Gastroesophageal sphincter (tissue), 4 donors: ENCODE measurements at regions not wholly inside any gene's neighbourhood (a gene's known extent, or its start where the extent isn't known, plus 50 kb on each side); places are given as distances from the start of the nearest gene placed in this dataset.

Experiments used
- ATAC-seq: fragments of 150-250 bp; one replicate; pipeline ENCODE4 v1.9.1; 2016; ENCODE audit warnings: mild to moderate bottlenecking, moderate library complexity
- H3K27ac ChIP-seq, 4 donors: fragments of 200-600 bp; sonication (generic) in 3 of 4; 1 replicate in 3 of 4; 2 replicates in 1 of 4; pipeline ENCODE4 v1.5.1; 2016 to 2019
- H3K27me3 ChIP-seq: fragments of 200-600 bp; sonication (generic); one replicate; pipeline ENCODE4 v1.5.1; 2019
- H3K36me3 ChIP-seq, 2 donors: fragments of 200-600 bp; sonication (generic); one replicate each; pipeline ENCODE4 v1.5.1; 2019; ENCODE audit warnings: control low read depth in 1 of 2
- H3K4me1 ChIP-seq, 3 donors: fragments of 200-600 bp; sonication (generic); 1 replicate in 2 of 3; 2 replicates in 1 of 3; pipeline ENCODE4 v1.5.1; 2016 to 2019; ENCODE audit warnings: control low read depth in 2 of 3
- H3K4me3 ChIP-seq, 2 donors: fragments of 200-600 bp; sonication (generic); one replicate each; pipeline ENCODE4 v1.5.1; 2019; ENCODE audit warnings: mild to moderate bottlenecking in 1 of 2, moderate library complexity in 1 of 2
- H3K9me3 ChIP-seq, 3 donors: fragments of 200-600 bp; sonication (generic); one replicate each; pipeline ENCODE4 v1.5.1; 2017 to 2019; ENCODE audit warnings: control low read depth in 2 of 3
- CTCF ChIP-seq, 4 experiments: fragments of 200-600 bp in 2 of 4; fragments of 450-650 bp in 2 of 4; sonication (generic) in 1 of 4; IDR thresholded peaks; one replicate each; pipeline ENCODE4 v1.5.1; 2017 to 2019; ENCODE audit warnings: antibody characterized with exemption in 4 of 4, mild to moderate bottlenecking in 2 of 4, moderate library complexity in 2 of 4
- EP300 ChIP-seq: sonication (generic); formaldehyde crosslinking; IDR thresholded peaks from one replicate; pipeline ENCODE4 v1.6.1; 2017; ENCODE audit warnings: antibody characterized with exemption, mild to moderate bottlenecking
- POLR2A ChIP-seq, 2 donors: fragments of 450-650 bp; IDR thresholded peaks; one replicate each; pipeline ENCODE4 v1.6.1; 2017; ENCODE audit warnings: antibody characterized with exemption in 2 of 2, mild to moderate bottlenecking in 2 of 2, moderate library complexity in 1 of 2
- POLR2AphosphoS5 ChIP-seq: sonication (generic); formaldehyde crosslinking; IDR thresholded peaks from one replicate; pipeline ENCODE4 v1.6.1; 2017; ENCODE audit warnings: antibody characterized with exemption
- WGBS, 2 donors: methylation state at CpG; one replicate each; pipeline ENCODE4 v1.1.5; 2018; ENCODE audit warnings: low coverage in 1 of 2; 5-methylcytosine and 5-hydroxymethylcytosine counted together

- Histone ChIP-seq H3K4me3 (no peak overlapping the region), H3K4me1 (peaks cover 0 to 31% (median 5%) of the 10 kb centered on the region in 3 donors), H3K36me3 (no peaks in the 10 kb centered on the region), H3K27ac (no peak overlapping the region), H3K27me3 (no peaks in the 10 kb centered on the region), H3K9me3 (no peaks in the 10 kb centered on the region)
- no peak for TF ChIP-seq EP300
- WGBS, 2 donors = 83 to 86% methylated on average over 4 to 6 of the region's 6 CpGs
- no peak for ATAC-seq
These were observed 111.9 kb downstream of the KDR start for GRCh38 chr4:55013431-55013955.

GRCh38 chr4:55012363-55013230 is 112.8 kb downstream of the KDR start:
- peak; percentile 28 for ATAC-seq
- TF ChIP-seq CTCF (IDR thresholded peaks at IDR 0.05) (no peak), POLR2AphosphoS5 (no peak), POLR2A (IDR thresholded peaks at IDR 0.05) (no peak), EP300 (no peak)
- no peaks in the 10 kb centered on the region for H3K9me3 ChIP-seq
- no peaks in the 10 kb centered on the region for H3K27me3 ChIP-seq
- H3K36me3 ChIP-seq = no peaks in the 10 kb centered on the region
- no peak overlapping the region for H3K4me3 ChIP-seq
- peaks cover 0 to 34% (median 5%) of the 10 kb centered on the region in 3 donors for H3K4me1 ChIP-seq
- WGBS, 2 donors = 45 to 70% methylated on average over 7 to 8 of the region's 8 CpGs
- H3K27ac ChIP-seq = peak overlapping the region in 3 of 4 donors; percentile 34 to 43 (median 35)

- Histone ChIP-seq H3K4me1 (peaks cover 0 to 36% (median 5%) of the 10 kb centered on the region in 3 donors), H3K36me3 (no peaks in the 10 kb centered on the region), H3K27ac (peak overlapping the region in 1 of 4 donors; percentile 43), H3K4me3 (no peak overlapping the region), H3K27me3 (no peaks in the 10 kb centered on the region), H3K9me3 (no peaks in the 10 kb centered on the region)
- no peak for ATAC-seq
- TF ChIP-seq POLR2A (IDR thresholded peaks at IDR 0.05) (no peak), EP300 (no peak), CTCF (IDR thresholded peaks at IDR 0.05) (no peak), POLR2AphosphoS5 (no peak)
These were observed 113.6 kb downstream of the KDR start for GRCh38 chr4:55011761-55012160.

- no peak overlapping the region for H3K27ac ChIP-seq
- H3K9me3 ChIP-seq = no peaks in the 10 kb centered on the region
- no peak for ATAC-seq
- H3K4me1 ChIP-seq = peaks cover 0 to 43% (median 5%) of the 10 kb centered on the region in 3 donors
- TF ChIP-seq POLR2A (IDR thresholded peaks at IDR 0.05) = no peak
- no peak for TF ChIP-seq POLR2AphosphoS5
- no peak for TF ChIP-seq EP300
- TF ChIP-seq CTCF (IDR thresholded peaks at IDR 0.05) = no peak
- no peaks in the 10 kb centered on the region for H3K27me3 ChIP-seq
- H3K4me3 ChIP-seq = no peak overlapping the region
- H3K36me3 ChIP-seq = no peaks in the 10 kb centered on the region
These were observed 114.8 kb downstream of the KDR start for GRCh38 chr4:55010550-55010949.

GRCh38 chr4:55008166-55009056 is 117.0 kb downstream of the KDR start:
- no peak overlapping the region for H3K4me3 ChIP-seq
- H3K36me3 ChIP-seq = no peaks in the 10 kb centered on the region
- H3K9me3 ChIP-seq = no peaks in the 10 kb centered on the region
- TF ChIP-seq POLR2AphosphoS5 (no peak), CTCF (IDR thresholded peaks at IDR 0.05) (peak in 1 of 4 experiments; percentile 21)
- peak; percentile 21 for ATAC-seq
- H3K27ac ChIP-seq = no peak overlapping the region
- H3K4me1 ChIP-seq = peaks cover 4 to 49% (median 11%) of the 10 kb centered on the region in 3 donors
- H3K27me3 ChIP-seq = no peaks in the 10 kb centered on the region
- WGBS, 2 donors = 64 to 100% methylated on average over 1 to 9 of the region's 20 CpGs
